SK-N-SH (cell line): ENCODE measurements at regions not wholly inside any gene's neighbourhood (a gene's known extent, or its start where the extent isn't known, plus 50 kb on each side); places are given as distances from the start of the nearest gene placed in this dataset.
"Not testable (repeated sequence)": the region's sequence is repeated elsewhere in the genome, so short reads cannot be mapped to it uniquely, and the experiment has no call there.

ENCODE experiments used
- CTCF ChIP-seq: fragments of 200-600 bp; sonication (generic); IDR thresholded peaks from 2 replicates; pipeline ENCODE4 v1.6.1; 2017; ENCODE audit warnings: antibody characterized with exemption, mild to moderate bottlenecking, moderate library complexity
- RXRA ChIP-seq: IDR thresholded peaks from 2 replicates; pipeline ENCODE4 v1.4.0; 2012; ENCODE audit warnings: low read depth, mild to moderate bottlenecking, borderline replicate concordance

- TF ChIP-seq RXRA, CTCF: not testable (repeated sequence)
Observed at GRCh38 chr21:19119259-19119658, 715.7 kb upstream of the TMPRSS15 start.
